Thoracic aorta (tissue), 2 donors: ENCODE measurements at regions not wholly inside any gene's neighbourhood (a gene's known extent, or its start where the extent isn't known, plus 50 kb on each side); places are given as distances from the start of the nearest gene placed in this dataset.

Experiments used
- ATAC-seq: fragments of 150-250 bp; one replicate; pipeline ENCODE4 v1.8.0; 2017; ENCODE audit warnings: low read depth; ENCODE audit not compliant: insufficient number of reproducible peaks, low FRiP score
- DNase-seq: peaks from one replicate; pipeline ENCODE4 v3.0.0-alpha.2; 2020; ENCODE audit warnings: low spot score
- H3K27ac ChIP-seq, 2 donors: fragments of 200-600 bp; sonication (generic); 1 replicate in 1 of 2; 2 replicates in 1 of 2; pipeline ENCODE4 v1.5.1; 2016; ENCODE audit warnings: mild to moderate bottlenecking in 2 of 2, moderate library complexity in 2 of 2
- H3K27me3 ChIP-seq: fragments of 200-600 bp; sonication (generic); replicated peaks from 2 replicates; pipeline ENCODE4 v1.6.0; 2016; ENCODE audit warnings: mild to moderate bottlenecking; ENCODE audit not compliant: insufficient read depth
- H3K36me3 ChIP-seq: fragments of 200-600 bp; sonication (generic); one replicate; pipeline ENCODE4 v1.5.1; 2016
- H3K4me1 ChIP-seq, 2 donors: fragments of 200-600 bp; sonication (generic); 1 replicate in 1 of 2; 2 replicates in 1 of 2; pipeline versions ENCODE4 v1.5.1 to v1.6.0; 2016; ENCODE audit warnings: low read depth in 2 of 2, mild to moderate bottlenecking in 1 of 2; ENCODE audit not compliant: control insufficient read depth in 1 of 2
- H3K4me3 ChIP-seq: fragments of 200-600 bp; sonication (generic); 2 replicates; pipeline ENCODE4 v1.5.1; 2016; ENCODE audit warnings: mild to moderate bottlenecking
- H3K9me3 ChIP-seq: fragments of 200-600 bp; sonication (generic); 2 replicates; pipeline ENCODE4 v1.5.1; 2016
- TF ChIP-seq, protein P1 (sequence below): fragments of 200-600 bp; sonication (generic); IDR thresholded peaks from one replicate; pipeline ENCODE4 v1.5.1; 2019; ENCODE audit warnings: antibody characterized with exemption

GRCh38 chr5:125630237-125630636 lies 793.0 kb upstream of the GRAMD2B start:
- DNase-seq (no peak), ATAC-seq (no peak)
- no peaks in the 10 kb centered on the region for H3K27me3 ChIP-seq
- H3K4me1 ChIP-seq: no peaks in the 10 kb centered on the region
- H3K36me3 ChIP-seq: no peaks in the 10 kb centered on the region
- H3K27ac ChIP-seq: no peak overlapping the region
- TF ChIP-seq, protein P1, sequence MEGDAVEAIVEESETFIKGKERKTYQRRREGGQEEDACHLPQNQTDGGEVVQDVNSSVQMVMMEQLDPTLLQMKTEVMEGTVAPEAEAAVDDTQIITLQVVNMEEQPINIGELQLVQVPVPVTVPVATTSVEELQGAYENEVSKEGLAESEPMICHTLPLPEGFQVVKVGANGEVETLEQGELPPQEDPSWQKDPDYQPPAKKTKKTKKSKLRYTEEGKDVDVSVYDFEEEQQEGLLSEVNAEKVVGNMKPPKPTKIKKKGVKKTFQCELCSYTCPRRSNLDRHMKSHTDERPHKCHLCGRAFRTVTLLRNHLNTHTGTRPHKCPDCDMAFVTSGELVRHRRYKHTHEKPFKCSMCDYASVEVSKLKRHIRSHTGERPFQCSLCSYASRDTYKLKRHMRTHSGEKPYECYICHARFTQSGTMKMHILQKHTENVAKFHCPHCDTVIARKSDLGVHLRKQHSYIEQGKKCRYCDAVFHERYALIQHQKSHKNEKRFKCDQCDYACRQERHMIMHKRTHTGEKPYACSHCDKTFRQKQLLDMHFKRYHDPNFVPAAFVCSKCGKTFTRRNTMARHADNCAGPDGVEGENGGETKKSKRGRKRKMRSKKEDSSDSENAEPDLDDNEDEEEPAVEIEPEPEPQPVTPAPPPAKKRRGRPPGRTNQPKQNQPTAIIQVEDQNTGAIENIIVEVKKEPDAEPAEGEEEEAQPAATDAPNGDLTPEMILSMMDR: no peak
- H3K4me3 ChIP-seq: no peak overlapping the region
- no peaks in the 10 kb centered on the region for H3K9me3 ChIP-seq

DNA sequence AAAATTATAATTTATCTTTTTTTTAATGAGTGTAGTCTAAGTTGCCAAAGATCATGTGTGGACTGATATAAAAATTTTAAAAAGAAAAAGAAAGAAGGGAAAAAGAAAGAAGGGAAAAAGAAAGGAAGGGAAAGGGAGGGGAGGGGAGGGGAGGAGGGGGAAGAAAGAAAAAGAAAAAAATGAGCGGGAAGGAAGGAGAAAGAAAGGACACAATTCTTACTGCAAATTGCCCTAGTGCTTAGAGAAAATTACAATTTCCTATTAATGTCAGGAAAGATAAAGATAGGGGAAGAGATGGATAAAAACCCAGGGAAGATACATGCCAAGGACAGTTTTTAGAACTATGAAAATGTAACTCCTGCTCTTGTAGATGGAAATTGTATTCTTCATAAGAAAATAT lies 789.7 kb upstream of the GRAMD2B start:
- TF ChIP-seq, protein P1: no peak
- no peak overlapping the region for H3K27ac ChIP-seq
- H3K36me3 ChIP-seq: no peaks in the 10 kb centered on the region
- no peak overlapping the region for H3K4me3 ChIP-seq
- no peaks in the 10 kb centered on the region for H3K27me3 ChIP-seq
- ATAC-seq: no peak
- H3K4me1 ChIP-seq: no peaks in the 10 kb centered on the region
- H3K9me3 ChIP-seq: no peaks in the 10 kb centered on the region
- DNase-seq: no peak

- TF ChIP-seq, protein P1: no peak
- no peak overlapping the region for H3K27ac ChIP-seq
Measured at GRCh38 chr5:125634216-125634835, 788.9 kb upstream of the GRAMD2B start.

DNA sequence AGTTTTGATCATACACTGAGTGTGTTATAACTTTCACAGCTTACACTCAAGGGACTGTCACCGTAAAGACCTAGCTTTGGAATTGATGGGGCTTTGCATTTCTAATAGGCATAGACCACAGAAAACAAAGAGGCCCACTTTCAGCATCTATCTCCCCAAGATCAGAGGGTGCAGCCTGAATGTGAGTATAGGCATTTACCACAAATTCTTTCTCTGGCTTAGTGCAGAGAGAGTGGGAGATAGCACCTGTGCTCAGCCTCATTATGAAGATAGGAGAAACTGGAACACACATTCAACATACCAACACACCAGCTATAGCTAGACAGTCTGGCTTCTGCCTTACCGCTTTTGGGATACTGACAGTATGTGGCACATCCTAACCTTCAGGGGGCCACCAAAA lies 783.4 kb upstream of the GRAMD2B start:
- no peaks in the 10 kb centered on the region for H3K27me3 ChIP-seq
- peaks cover 7% of the 10 kb centered on the region for H3K9me3 ChIP-seq
- H3K27ac ChIP-seq: no peak overlapping the region
- H3K4me3 ChIP-seq: no peak overlapping the region
- no peaks in the 10 kb centered on the region for H3K4me1 ChIP-seq
- no peaks in the 10 kb centered on the region for H3K36me3 ChIP-seq
- ATAC-seq: no peak
- DNase-seq: no peak
- TF ChIP-seq, protein P1: no peak

More at GRCh38 chr5:125634216-125634835, 788.9 kb upstream of the GRAMD2B start:
- Histone ChIP-seq H3K27me3 (no peaks in the 10 kb centered on the region), H3K36me3 (no peaks in the 10 kb centered on the region), H3K4me3 (no peak overlapping the region), H3K9me3 (no peaks in the 10 kb centered on the region), H3K4me1 (no peaks in the 10 kb centered on the region)
- no peak for ATAC-seq
- no peak for DNase-seq

- TF ChIP-seq, protein P1: no peak
- DNase-seq: no peak
Measured at GRCh38 chr5:125652761-125653160, 770.4 kb upstream of the GRAMD2B start.

More at GRCh38 chr5:125652761-125653160, 770.4 kb upstream of the GRAMD2B start:
- no peaks in the 10 kb centered on the region for H3K9me3 ChIP-seq
- H3K4me3 ChIP-seq: no peak overlapping the region
- no peaks in the 10 kb centered on the region for H3K4me1 ChIP-seq
- no peaks in the 10 kb centered on the region for H3K36me3 ChIP-seq
- H3K27ac ChIP-seq: no peak overlapping the region
- no peaks in the 10 kb centered on the region for H3K27me3 ChIP-seq
- no peak for ATAC-seq
